A673 (cell line): ENCODE measurements at regions not wholly inside any gene's neighbourhood (a gene's known extent, or its start where the extent isn't known, plus 50 kb on each side); places are given as distances from the start of the nearest gene placed in this dataset.
"Not testable (repeated sequence)": the region's sequence is repeated elsewhere in the genome, so short reads cannot be mapped to it uniquely, and the experiment has no call there.

ENCODE experiments used
- BruUV-seq: library from RNA; stranded (reverse); fragments of 400-500 nt; replicated peaks from 2 replicates; lab custom pipeline; 2021; lab: Mats Ljungman, UMichigan
- CTCF ChIA-PET: fragments of 300-600 bp; sonication (Branson Sonifier 250); formaldehyde crosslinking; loops from one replicate; lab custom pipeline; 2022; ENCODE audit warnings: antibody characterized with exemption; lab: Charles Lee
- POLR2A ChIA-PET: fragments of 300-600 bp; sonication (Branson Sonifier 250); formaldehyde crosslinking; loops from one replicate; lab custom pipeline; 2022; ENCODE audit warnings: antibody characterized with exemption; ENCODE audit not compliant: low non-redundant PET; lab: Charles Lee
- DNase-seq: peaks from one replicate; pipeline ENCODE4 v3.0.0-alpha.2; 2015; ENCODE audit warnings: low spot score
- H3K27ac ChIP-seq: fragments of 200-600 bp; sonication (generic); 2 replicates; pipeline ENCODE4 v1.5.1; 2016; ENCODE audit warnings: mixed run types, low read depth, mild to moderate bottlenecking, mixed read lengths, antibody characterized with exemption, low read length; ENCODE audit not compliant: poor library complexity, severe bottlenecking
- H3K27me3 ChIP-seq: fragments of 200-600 bp; sonication (generic); replicated peaks from 2 replicates; pipeline ENCODE4 v1.6.1; 2017; ENCODE audit warnings: mixed run types, low read depth, mild to moderate bottlenecking, mixed read lengths, antibody characterized with exemption, low read length; ENCODE audit not compliant: insufficient read depth, poor library complexity
- H3K36me3 ChIP-seq: fragments of 200-600 bp; sonication (generic); 2 replicates; pipeline ENCODE4 v1.6.1; 2016; ENCODE audit warnings: mixed run types, mild to moderate bottlenecking, mixed read lengths, antibody characterized with exemption, low read length; ENCODE audit not compliant: insufficient read depth, poor library complexity, severe bottlenecking
- H3K4me1 ChIP-seq: fragments of 200-600 bp; sonication (generic); 2 replicates; pipeline ENCODE4 v1.6.1; 2017; ENCODE audit warnings: mixed run types, mild to moderate bottlenecking, mixed read lengths, antibody characterized with exemption, low read length; ENCODE audit not compliant: insufficient read depth, poor library complexity, severe bottlenecking
- H3K4me3 ChIP-seq: fragments of 200-600 bp; sonication (generic); 2 replicates; pipeline ENCODE4 v1.5.1; 2016; ENCODE audit warnings: low read depth, mixed run types, mild to moderate bottlenecking, mixed read lengths, low read length; ENCODE audit not compliant: poor library complexity, severe bottlenecking
- H3K9me3 ChIP-seq: fragments of 200-600 bp; sonication (generic); 2 replicates; pipeline ENCODE4 v1.6.1; 2016; ENCODE audit warnings: mixed run types, low read depth, mild to moderate bottlenecking, mixed read lengths, antibody characterized with exemption, low read length; ENCODE audit not compliant: poor library complexity, severe bottlenecking
- CTCF ChIP-seq: fragments of 300-800, 200-600 bp; sonication (generic); conservative IDR thresholded peaks from 2 replicates; pipeline ENCODE4 v1.5.1; 2017; ENCODE audit warnings: low read depth, mild to moderate bottlenecking, antibody characterized with exemption, low read length, moderate library complexity, mixed read lengths
- EZH2 ChIP-seq: fragments of 200-600 bp; sonication (generic); IDR thresholded peaks from 2 replicates; pipeline ENCODE4 v1.6.1; 2017; ENCODE audit warnings: borderline replicate concordance, low read depth, mild to moderate bottlenecking, mixed read lengths, antibody characterized with exemption, low read length; ENCODE audit not compliant: poor library complexity, severe bottlenecking
- intact Hi-C: fragments of 100-400 bp; cut with micrococcal nuclease; formaldehyde crosslinking; loops from one replicate; pipeline ENCODE4 v1.10.0; 2022; ENCODE audit not compliant: unreplicated experiment

- Histone ChIP-seq H3K27ac (no peak overlapping the region), H3K4me3 (no peak overlapping the region), H3K4me1 (no peaks in the 10 kb centered on the region), H3K36me3 (no peaks in the 10 kb centered on the region), H3K27me3 (peaks cover 6% of the 10 kb centered on the region), H3K9me3 (no peaks in the 10 kb centered on the region)
- no TSS peak for BruUV-seq
- DNase-seq: no peak
- ChIA-PET CTCF (no interaction called here), POLR2A (no interaction called here)
- intact Hi-C loops: no loop called here
- TF ChIP-seq EZH2 (no peak), CTCF (no peak)
Observed at GRCh38 chr7:149681274-149681673, 92.1 kb downstream of the ZNF467 start.

DNA sequence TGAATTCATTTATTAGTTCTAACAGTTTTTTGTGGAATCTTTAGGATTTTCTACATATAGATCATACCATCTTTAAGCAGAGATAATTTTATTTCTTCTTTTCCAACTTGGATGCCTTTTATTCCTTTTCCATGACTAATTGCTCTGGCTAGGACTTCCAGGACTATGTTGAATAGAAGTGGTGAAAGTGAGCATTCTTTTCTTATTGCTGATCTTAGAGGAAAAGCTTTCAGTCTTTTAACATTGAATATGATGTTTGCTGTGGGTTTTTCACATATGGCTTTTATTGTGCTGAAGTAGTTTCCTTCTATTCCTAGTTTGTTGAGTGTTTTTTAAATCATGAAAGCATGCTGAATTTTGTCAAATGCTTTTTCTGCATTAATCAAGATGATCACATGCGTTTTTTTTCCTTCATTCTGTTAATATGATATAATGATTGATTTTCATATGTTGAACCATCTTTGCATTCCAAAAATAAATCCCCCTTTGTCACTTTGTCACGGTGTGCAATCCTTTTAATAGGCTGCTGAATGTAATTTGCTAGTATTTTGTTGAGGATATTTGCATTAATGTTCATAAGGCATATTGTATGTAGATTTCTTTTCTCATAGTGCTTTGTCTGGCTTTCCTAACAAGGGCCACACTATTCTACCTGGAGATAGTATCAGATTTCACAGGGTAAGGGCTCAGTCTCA is 92.9 kb downstream of the ZNF467 start:
- no peaks in the 10 kb centered on the region for H3K9me3 ChIP-seq
- ChIA-PET CTCF (no interaction called here), POLR2A (no interaction called here)
- H3K27ac ChIP-seq: no peak overlapping the region
- H3K36me3 ChIP-seq: no peaks in the 10 kb centered on the region
- H3K27me3 ChIP-seq: peaks cover 6% of the 10 kb centered on the region
- H3K4me3 ChIP-seq: no peak overlapping the region
- no TSS peak for BruUV-seq
- intact Hi-C loops: no loop called here
- H3K4me1 ChIP-seq: no peaks in the 10 kb centered on the region
- no peak for DNase-seq
- TF ChIP-seq CTCF: no peak
- no peak for TF ChIP-seq EZH2

DNA sequence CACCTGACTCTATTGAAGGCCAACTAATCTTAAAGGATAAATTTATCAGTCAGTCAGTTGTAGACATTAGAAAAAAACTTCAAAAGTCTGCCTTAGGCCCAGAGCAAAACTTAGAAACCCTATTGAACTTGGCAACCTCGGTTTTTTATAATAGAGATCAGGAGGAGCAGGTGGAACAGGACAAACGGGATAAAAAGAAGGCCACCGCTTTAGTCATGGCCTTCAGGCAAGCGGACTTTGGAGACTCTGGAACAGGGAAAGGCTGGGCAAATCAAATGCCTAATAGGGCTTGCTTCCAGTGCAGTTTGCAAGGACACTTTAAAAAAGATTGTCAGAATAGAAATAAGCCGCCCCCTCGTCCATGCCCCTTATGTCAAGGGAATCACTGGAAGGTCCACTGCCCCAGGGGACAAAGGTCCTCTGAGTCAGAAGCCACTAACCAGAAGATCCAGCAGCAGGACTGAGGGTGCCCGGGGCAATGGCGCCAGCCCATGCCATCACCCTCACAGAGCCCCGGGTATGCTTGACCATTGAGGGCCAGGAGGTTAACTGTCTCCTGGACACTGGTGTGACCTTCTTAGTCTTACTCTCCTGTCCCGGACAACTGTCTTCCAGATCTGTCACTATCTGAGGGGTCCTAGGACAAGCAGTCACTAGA is 98.5 kb downstream of the ZNF467 start:
- POLR2A ChIA-PET, H3K27me3 ChIP-seq, CTCF ChIA-PET, H3K4me1 ChIP-seq, BruUV-seq, DNase-seq, H3K9me3 ChIP-seq, intact Hi-C loops, H3K4me3 ChIP-seq, H3K27ac ChIP-seq, H3K36me3 ChIP-seq: not testable (repeated sequence)
